GM12878 (cell line): ENCODE measurements at regions not wholly inside any gene's neighbourhood (a gene's known extent, or its start where the extent isn't known, plus 50 kb on each side); places are given as distances from the start of the nearest gene placed in this dataset.

ENCODE experiments used
- ATAC-seq: fragments of 200-7000 bp; cut with Tn5 transposase; 3 replicates; pipeline ENCODE4 v1.9.1; 2020; ENCODE audit warnings: mild to moderate bottlenecking, moderate library complexity
- BruUV-seq: library from RNA; stranded (reverse); fragments of 400-500 nt; replicated peaks from 2 replicates; lab custom pipeline; 2021; lab: Mats Ljungman, UMichigan
- CTCF ChIA-PET: fragments of 300-600 bp; sonication (Branson Sonifier 250); formaldehyde crosslinking; extraction: SDS; loops from one replicate; lab custom pipeline; 2021; ENCODE audit warnings: inconsistent platforms; lab: Yijun Ruan, JAX
- POLR2A ChIA-PET: fragments of 350-600 bp; formaldehyde crosslinking; extraction: SDS; loops from one replicate; lab custom pipeline; 2021; ENCODE audit warnings: inconsistent platforms; lab: Charles Lee
- RAD21 ChIA-PET: fragments of 300-600 bp; sonication (Branson Sonifier 250); formaldehyde crosslinking; loops from one replicate; lab custom pipeline; 2023; ENCODE audit warnings: antibody characterized with exemption; ENCODE audit not compliant: unreplicated experiment; lab: Charles Lee
- SMC1A ChIA-PET: fragments of 300-600 bp; sonication (Branson Sonifier 250); formaldehyde crosslinking; loops from one replicate; lab custom pipeline; 2023; ENCODE audit not compliant: unreplicated experiment, uncharacterized antibody; lab: Charles Lee
- DNase-seq: peaks from one replicate; pipeline ENCODE4 v3.0.0-alpha.2; 2011; ENCODE audit warnings: low read depth, low spot score
- FAIRE-seq: peaks from 3 replicates; lab custom pipeline; 2011; peaks lifted over from hg19 to GRCh38; lab: Jason Lieb, UNC
- H2AFZ ChIP-seq: 2 replicates; pipeline ENCODE4 v1.6.0; 2011; ENCODE audit warnings: low read depth, low read length, control low read depth; ENCODE audit not compliant: control insufficient read depth
- H3K27ac ChIP-seq: 2 replicates; pipeline ENCODE4 v1.5.1; 2011; ENCODE audit warnings: control low read depth; ENCODE audit not compliant: control insufficient read depth, insufficient read depth
- H3K27me3 ChIP-seq, 2 experiments: replicated peaks in 1 of 2; 2 replicates each; pipeline versions ENCODE4 v1.6.0 to v1.6.1; 2011; ENCODE audit warnings: low read length in 1 of 2; ENCODE audit not compliant: control insufficient read depth in 2 of 2, insufficient read depth in 2 of 2
- H3K36me3 ChIP-seq, 2 experiments: 2 replicates each; pipeline ENCODE4 v1.5.1; 2011; ENCODE audit warnings: low read length in 1 of 2; ENCODE audit not compliant: control insufficient read depth in 2 of 2, insufficient read depth in 2 of 2
- H3K4me1 ChIP-seq: 2 replicates; pipeline ENCODE4 v1.6.1; 2011; ENCODE audit warnings: mild to moderate bottlenecking, low read length, moderate library complexity, mixed read lengths; ENCODE audit not compliant: control insufficient read depth, insufficient read depth
- H3K4me2 ChIP-seq: 2 replicates; pipeline ENCODE4 v1.6.0; 2011; ENCODE audit warnings: control low read depth; ENCODE audit not compliant: control insufficient read depth, insufficient read depth
- H3K4me3 ChIP-seq: fragments of 200-600 bp; sonication (generic); 2 replicates; pipeline ENCODE4 v1.5.1; 2016
- H3K79me2 ChIP-seq: 2 replicates; pipeline ENCODE4 v1.6.0; 2011; ENCODE audit warnings: low read length; ENCODE audit not compliant: control insufficient read depth, insufficient read depth
- H3K9ac ChIP-seq: 2 replicates; pipeline ENCODE4 v1.8.0; 2011; ENCODE audit warnings: low read length, control low read depth, mixed read lengths; ENCODE audit not compliant: control insufficient read depth, insufficient read depth
- H3K9me3 ChIP-seq: replicated peaks from 3 replicates; pipeline ENCODE4 v1.5.1; 2011; ENCODE audit warnings: mild to moderate bottlenecking, low read length; ENCODE audit not compliant: control insufficient read depth, insufficient read depth
- H4K20me1 ChIP-seq: 2 replicates; pipeline ENCODE4 v1.6.0; 2011; ENCODE audit not compliant: control insufficient read depth, insufficient read depth
- CEBPB ChIP-seq, 2 experiments: fragments of 150-350 bp in 1 of 2; IDR thresholded peaks; 2 replicates each; pipeline ENCODE4 v1.6.1; 2012 to 2014; ENCODE audit warnings: low read depth in 2 of 2, low read length in 2 of 2, borderline replicate concordance in 1 of 2, inconsistent platforms in 1 of 2
- IRF3 ChIP-seq: fragments of 450-650 bp; IDR thresholded peaks from 2 replicates; pipeline ENCODE4 v1.6.1; 2014; ENCODE audit warnings: mild to moderate bottlenecking
- POLR2AphosphoS5 ChIP-seq: IDR thresholded peaks from 2 replicates; pipeline ENCODE4 v1.6.1; 2011; ENCODE audit warnings: mild to moderate bottlenecking, low read length, inconsistent platforms
- WRNIP1 ChIP-seq: IDR thresholded peaks from 2 replicates; pipeline ENCODE4 v1.6.1; 2011; ENCODE audit warnings: low read depth, low read length, improper control_type of control experiment, borderline replicate concordance
- ZNF207 ChIP-seq: fragments of 450-650 bp; IDR thresholded peaks from 2 replicates; pipeline ENCODE4 v1.6.1; 2014; ENCODE audit warnings: antibody characterized with exemption, mild to moderate bottlenecking, borderline replicate concordance
- ZNF217 ChIP-seq: fragments of 450-650 bp; IDR thresholded peaks from 2 replicates; pipeline ENCODE4 v1.6.1; 2017; ENCODE audit warnings: antibody characterized with exemption, mild to moderate bottlenecking
- ZZZ3 ChIP-seq: IDR thresholded peaks from 2 replicates; pipeline ENCODE4 v1.6.1; 2011; ENCODE audit warnings: low read depth; ENCODE audit not compliant: control insufficient read depth, insufficient read length
- WGBS: methylation state at CpG from one replicate; pipeline ENCODE4 v1.1.6; 2016; ENCODE audit warnings: low lambda C conversion rate; ENCODE audit not compliant: insufficient replicate concordance, insufficient coverage; ENCODE audit errors: missing lambda C conversion rate; 5-methylcytosine and 5-hydroxymethylcytosine counted together
- in situ Hi-C: fragments of 300-500 bp; cut with MboI; formaldehyde crosslinking; loops from 9 replicates; pipeline ENCODE4 v1.14.3; 2018; ENCODE audit warnings: mixed read lengths
- intact Hi-C: fragments of 100-400 bp; cut with micrococcal nuclease; formaldehyde crosslinking; loops from one replicate; pipeline ENCODE4 v1.14.2; 2022; ENCODE audit not compliant: unreplicated experiment
- TF ChIP-seq, protein P1 (sequence below): fragments of 450-650 bp; IDR thresholded peaks from 2 replicates; pipeline ENCODE4 v1.6.1; 2017; ENCODE audit warnings: borderline replicate concordance

- ChIA-PET RAD21 (no interaction called here), POLR2A (no interaction called here), CTCF (no interaction called here), SMC1A (no interaction called here)
- Histone ChIP-seq H3K9me3 (no peaks in the 10 kb centered on the region), H4K20me1 (no peaks in the 10 kb centered on the region), H2AFZ (no peak overlapping the region), H3K79me2 (no peaks in the 10 kb centered on the region), H3K4me2 (no peak overlapping the region), H3K9ac (no peak overlapping the region), H3K27me3 (no peaks in the 10 kb centered on the region), H3K27ac (no peak overlapping the region), H3K4me3 (no peak overlapping the region), H3K4me1 (no peaks in the 10 kb centered on the region), H3K36me3 (no peaks in the 10 kb centered on the region)
- ATAC-seq (no peak), FAIRE-seq (no peak), DNase-seq (no peak)
- TF ChIP-seq, protein P1, sequence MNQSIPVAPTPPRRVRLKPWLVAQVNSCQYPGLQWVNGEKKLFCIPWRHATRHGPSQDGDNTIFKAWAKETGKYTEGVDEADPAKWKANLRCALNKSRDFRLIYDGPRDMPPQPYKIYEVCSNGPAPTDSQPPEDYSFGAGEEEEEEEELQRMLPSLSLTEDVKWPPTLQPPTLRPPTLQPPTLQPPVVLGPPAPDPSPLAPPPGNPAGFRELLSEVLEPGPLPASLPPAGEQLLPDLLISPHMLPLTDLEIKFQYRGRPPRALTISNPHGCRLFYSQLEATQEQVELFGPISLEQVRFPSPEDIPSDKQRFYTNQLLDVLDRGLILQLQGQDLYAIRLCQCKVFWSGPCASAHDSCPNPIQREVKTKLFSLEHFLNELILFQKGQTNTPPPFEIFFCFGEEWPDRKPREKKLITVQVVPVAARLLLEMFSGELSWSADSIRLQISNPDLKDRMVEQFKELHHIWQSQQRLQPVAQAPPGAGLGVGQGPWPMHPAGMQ, result no peak
- TF ChIP-seq WRNIP1 (no peak), ZNF217 (no peak), ZZZ3 (no peak), ZNF207 (no peak), POLR2AphosphoS5 (no peak), CEBPB (IDR thresholded peaks at IDR 0.05; ENCODE audit: borderline replicate concordance in 1 of 2, low read depth in 2 of 2, low read length in 2 of 2) (no peak), IRF3 (no peak)
- in situ Hi-C loops, result no loop called here
- no TSS peak for BruUV-seq
- WGBS, result 75% methylated on average over 15 of the region's 15 CpGs
- intact Hi-C loops, result no loop called here
Measured at GRCh38 chr18:78816114-78816513, 163.5 kb upstream of the SALL3 start.
